ENCODE measurements at regions not wholly inside any gene's neighbourhood (a gene's known extent, or its start where the extent isn't known, plus 50 kb on each side); places are given as distances from the start of the nearest gene placed in this dataset.
"Not testable (repeated sequence)": the region's sequence is repeated elsewhere in the genome, so short reads cannot be mapped to it uniquely, and the experiment has no call there.

DNA sequence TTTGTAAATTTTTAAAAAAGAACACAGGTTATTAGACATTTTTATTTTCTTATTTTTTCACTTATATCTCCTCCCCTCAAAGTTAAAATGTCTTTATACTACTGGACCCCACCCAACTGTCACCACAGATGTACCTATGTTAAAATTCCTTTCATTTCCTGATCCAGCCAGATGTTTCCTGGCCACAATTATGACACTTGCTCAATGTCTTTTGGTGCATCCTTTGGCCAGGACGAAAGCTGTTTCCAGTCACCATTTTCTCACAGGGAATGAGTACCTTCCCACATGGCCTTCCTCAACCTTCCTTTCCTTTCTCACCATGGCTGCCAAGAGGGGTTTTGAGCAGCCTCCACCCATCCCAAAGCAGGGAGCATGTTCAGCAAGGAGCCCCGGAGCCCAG, 365.7 kb upstream of the MAF start:
- no peak for DNase-seq

GRCh38 chr16:79965718-79966117, 365.2 kb upstream of the MAF start:
- no peak for DNase-seq

- DNase-seq, result no peak
Measured at GRCh38 chr16:79964104-79964503, 363.6 kb upstream of the MAF start.

DNA sequence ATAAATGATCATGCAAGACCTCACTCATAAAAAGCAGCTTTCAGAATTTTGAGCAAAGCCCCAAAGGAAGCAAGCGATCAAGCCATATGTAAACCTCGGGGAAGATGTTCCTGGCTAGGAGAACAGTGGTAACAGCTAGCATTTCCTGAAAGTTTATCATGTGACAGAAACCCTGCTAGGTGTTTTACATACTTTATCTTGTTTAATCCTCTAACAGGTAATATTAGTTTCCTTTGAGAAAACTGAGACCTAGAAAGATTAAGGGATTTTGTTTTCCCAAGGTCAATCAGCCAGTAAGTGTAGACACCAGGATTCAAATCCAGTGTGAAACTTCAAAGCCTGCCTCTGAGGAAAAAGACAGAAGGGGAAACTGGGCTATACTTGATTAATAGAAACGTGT, 362.4 kb upstream of the MAF start:
- no peak for DNase-seq

- no peak for DNase-seq
Measured at GRCh38 chr16:79959226-79959625, 358.7 kb upstream of the MAF start.

DNA sequence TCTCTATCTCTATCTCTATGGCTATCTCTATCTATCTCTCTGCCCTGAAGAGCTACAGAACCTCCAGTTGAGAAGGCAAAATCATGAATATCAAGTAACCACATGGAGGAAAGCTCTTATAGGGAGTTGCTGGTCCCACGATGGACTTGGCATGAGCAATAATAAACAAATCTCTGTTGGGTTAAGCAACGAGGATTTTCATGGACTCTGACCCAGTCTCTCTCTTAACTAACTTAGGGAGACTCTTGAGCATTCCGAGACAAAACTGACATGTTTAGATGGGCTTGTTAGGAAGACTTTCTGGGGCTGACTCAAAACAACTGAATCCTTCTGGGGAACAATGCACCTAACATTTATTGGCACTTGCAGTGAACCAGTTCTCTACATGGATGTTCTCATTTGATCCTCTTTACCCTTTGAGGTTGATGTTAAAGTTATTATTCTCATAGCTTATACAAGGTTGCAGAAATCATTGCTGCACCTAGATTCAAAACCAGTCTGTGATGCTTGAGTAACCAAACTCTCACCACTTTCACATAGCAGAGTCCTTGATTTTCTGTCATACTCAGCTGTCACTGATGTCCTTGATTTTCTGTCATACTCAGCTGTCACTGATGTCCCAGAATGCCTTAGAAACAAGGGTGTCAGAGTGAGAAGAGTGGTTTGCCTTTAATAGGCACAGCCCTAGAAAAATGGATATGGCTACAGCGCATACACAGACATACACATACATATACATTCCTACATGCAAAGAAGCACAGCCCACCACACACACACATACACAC, 354.6 kb upstream of the MAF start:
- no peak for DNase-seq

GRCh38 chr16:79950932-79951719, 350.6 kb upstream of the MAF start:
- DNase-seq, result no peak

GRCh38 chr16:79949417-79949816, 348.9 kb upstream of the MAF start:
- DNase-seq, result no peak

DNA sequence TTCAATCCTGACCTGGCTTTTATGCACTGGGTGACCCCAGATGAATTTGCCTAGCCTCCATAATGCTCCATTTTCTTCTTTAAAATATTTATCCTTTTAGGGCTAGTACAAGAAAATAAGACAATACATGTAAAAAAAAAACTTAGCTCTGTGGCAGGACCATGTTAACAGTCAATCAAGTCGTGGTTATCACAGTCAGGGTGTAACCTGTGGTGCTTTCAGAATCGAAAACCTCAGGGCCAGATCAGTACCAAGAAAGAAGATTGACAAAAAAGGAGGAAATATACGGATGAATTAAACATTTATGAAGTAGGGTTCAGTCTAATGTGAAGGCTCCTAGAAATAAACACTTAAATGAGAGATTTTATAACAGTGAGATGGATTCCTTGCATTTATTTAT, 347.2 kb upstream of the MAF start:
- no peak for DNase-seq

- DNase-seq, result no peak
Measured at GRCh38 chr16:79946252-79946651, 345.7 kb upstream of the MAF start.

- DNase-seq, result no peak
Measured at GRCh38 chr16:79943736-79944135, 343.2 kb upstream of the MAF start.

- DNase-seq, result no peak
Measured at GRCh38 chr16:79938575-79938974, 338.0 kb upstream of the MAF start.

DNA sequence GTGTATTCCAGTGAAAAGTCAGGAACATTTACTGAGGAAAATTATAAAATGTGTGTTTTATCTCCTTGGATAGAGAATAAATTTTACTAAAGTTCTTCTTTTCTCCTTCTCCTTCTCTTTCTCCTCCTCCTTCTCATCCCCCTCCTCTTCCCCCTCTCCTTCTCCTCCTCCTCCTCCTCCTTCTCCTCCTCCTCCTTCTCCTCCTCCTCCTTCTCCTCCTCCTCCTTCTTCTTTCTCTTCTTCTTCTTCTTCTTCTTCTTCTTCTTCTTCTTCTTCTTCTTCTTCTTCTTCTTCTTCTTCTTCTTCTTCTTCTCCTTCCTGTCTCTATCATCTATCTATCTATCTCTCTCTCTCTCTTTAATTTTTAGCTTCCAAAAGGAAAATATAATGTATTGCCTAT, 337.1 kb upstream of the MAF start:
- DNase-seq, result not testable (repeated sequence)

- no peak for DNase-seq
Measured at GRCh38 chr16:79933603-79934002, 333.1 kb upstream of the MAF start.

GRCh38 chr16:79932572-79932971, 332.0 kb upstream of the MAF start:
- no peak for DNase-seq

- DNase-seq, result no peak
Measured at GRCh38 chr16:79931721-79932120, 331.2 kb upstream of the MAF start.

DNA sequence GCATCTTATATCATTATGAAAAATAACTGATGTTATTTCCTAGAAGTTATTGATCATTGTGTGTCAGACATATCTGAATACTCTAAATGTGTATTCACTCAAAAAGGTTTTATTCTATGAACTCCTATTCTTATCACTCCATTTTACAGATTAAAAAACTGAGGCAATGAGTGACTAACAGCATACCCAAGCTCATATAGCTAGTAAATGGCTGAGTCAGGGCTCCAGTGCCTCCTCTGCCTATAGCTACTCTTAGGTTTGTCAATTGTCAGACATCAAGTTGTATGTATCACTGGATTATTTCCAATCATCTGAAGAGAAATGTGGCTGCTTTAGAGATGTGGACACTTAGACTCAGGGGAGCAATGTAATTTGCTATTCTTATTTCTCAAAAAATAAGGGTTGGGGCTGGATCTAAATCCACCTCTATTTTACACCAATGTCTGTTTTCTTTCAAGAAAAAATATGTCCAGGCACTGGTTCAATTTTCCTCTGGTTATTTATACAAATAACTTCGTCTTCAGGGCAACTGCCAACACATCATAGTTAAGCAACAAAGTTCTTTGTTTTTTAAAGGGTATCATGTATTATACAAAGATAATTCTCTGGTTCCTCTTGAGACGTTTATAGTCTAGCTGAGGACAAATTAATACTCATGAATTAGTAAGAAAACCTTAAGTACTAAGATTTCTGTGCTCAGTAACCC, 328.9 kb upstream of the MAF start:
- no peak for DNase-seq

- no peak for DNase-seq
Measured at GRCh38 chr16:79928142-79928873, 327.8 kb upstream of the MAF start.

DNA sequence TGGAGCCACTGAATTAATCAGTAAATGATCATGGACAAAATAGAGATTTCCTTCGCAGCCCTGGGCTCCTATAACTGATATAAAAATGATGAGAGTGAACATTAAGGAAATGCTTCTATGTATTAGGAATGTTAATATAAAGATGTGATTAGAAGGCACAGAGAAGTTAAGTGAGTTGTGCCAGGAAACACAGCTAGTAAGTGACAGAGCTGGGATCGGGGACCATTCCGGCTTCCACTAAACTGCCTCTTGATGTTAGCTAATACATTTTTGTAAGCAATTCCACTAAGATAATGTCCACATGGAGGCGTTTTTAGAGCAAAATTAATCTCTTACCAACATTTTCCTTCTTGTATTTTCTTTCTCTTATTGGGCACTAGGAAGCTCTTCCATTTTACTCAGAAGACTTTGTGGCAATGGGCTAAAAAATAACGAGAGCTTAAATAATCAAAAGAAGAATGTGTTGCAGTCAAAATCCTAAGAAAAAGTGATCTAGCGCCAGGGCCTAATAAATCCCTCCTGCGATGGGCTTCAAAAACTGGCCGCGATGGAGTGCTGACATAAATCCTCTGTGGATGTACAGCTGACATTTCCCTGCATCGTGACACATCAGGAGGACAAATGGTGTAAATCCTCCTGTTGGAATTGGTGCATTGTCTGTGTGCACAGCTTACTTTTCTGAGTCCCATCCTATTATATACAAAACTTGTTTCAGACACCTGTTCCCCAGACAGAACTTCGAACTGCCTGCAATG, 326.1 kb upstream of the MAF start:
- no peak for DNase-seq

DNA sequence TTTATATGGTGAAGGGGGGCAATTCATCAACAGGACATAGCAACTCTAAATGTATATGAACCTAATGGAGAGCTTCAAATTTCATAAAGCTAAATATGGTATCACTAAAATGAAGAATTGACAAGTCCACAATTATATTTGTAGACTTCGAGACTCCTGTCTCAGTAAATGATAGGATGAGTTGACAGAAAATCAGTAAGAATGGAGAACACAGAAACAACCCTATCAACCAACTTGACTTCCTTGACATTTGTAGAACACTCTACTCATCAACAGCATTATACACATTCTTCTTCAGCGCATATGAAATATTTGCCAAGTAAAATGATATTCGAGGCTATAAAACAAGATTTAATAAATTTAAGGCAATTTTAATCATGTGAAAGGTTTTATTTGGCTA, 322.9 kb upstream of the MAF start:
- no peak for DNase-seq

DNA sequence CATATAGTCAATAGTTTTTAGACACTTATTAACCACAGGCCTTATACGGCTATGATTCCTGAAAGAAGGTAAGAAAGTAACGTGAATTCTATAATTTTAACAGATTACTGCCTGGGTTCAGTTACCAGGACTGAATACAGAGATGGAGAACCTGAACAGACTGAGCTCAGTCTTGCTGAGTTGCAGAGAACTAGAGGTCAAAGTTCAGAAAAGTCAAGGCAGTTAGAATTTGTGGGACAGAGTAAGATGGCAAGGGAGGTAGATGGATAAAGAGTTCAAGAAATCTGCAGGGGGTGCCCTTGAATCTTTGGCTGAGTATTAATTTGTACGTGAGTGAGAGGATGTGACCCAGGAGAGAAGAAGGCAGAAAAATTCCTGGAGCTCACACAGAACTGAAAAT, 320.1 kb upstream of the MAF start:
- no peak for DNase-seq

GRCh38 chr16:79918916-79919315, 318.4 kb upstream of the MAF start:
- DNase-seq, result no peak
